Omental fat pad (tissue), 3 donors: ENCODE measurements at regions not wholly inside any gene's neighbourhood (a gene's known extent, or its start where the extent isn't known, plus 50 kb on each side); places are given as distances from the start of the nearest gene placed in this dataset.
"Not testable (repeated sequence)": the region's sequence is repeated elsewhere in the genome, so short reads cannot be mapped to it uniquely, and the experiment has no call there.

ENCODE experiments used
- ATAC-seq: fragments of 150-250 bp; one replicate; pipeline ENCODE4 v1.9.1; 2016; ENCODE audit warnings: mild to moderate bottlenecking, moderate library complexity; ENCODE audit not compliant: low FRiP score
- DNase-seq: peaks from one replicate; pipeline ENCODE4 v3.0.0-alpha.2; 2019; ENCODE audit warnings: low spot score
- TF ChIP-seq, protein P1 (sequence below), 3 donors: fragments of 450-650 bp; IDR thresholded peaks; one replicate each; pipeline ENCODE4 v1.5.1; 2016 to 2017; ENCODE audit warnings: antibody characterized with exemption in 3 of 3, mild to moderate bottlenecking in 3 of 3, moderate library complexity in 2 of 3

GRCh38 chr6:44737829-44738528 lies 350.5 kb downstream of the CDC5L start:
- TF ChIP-seq, protein P1, sequence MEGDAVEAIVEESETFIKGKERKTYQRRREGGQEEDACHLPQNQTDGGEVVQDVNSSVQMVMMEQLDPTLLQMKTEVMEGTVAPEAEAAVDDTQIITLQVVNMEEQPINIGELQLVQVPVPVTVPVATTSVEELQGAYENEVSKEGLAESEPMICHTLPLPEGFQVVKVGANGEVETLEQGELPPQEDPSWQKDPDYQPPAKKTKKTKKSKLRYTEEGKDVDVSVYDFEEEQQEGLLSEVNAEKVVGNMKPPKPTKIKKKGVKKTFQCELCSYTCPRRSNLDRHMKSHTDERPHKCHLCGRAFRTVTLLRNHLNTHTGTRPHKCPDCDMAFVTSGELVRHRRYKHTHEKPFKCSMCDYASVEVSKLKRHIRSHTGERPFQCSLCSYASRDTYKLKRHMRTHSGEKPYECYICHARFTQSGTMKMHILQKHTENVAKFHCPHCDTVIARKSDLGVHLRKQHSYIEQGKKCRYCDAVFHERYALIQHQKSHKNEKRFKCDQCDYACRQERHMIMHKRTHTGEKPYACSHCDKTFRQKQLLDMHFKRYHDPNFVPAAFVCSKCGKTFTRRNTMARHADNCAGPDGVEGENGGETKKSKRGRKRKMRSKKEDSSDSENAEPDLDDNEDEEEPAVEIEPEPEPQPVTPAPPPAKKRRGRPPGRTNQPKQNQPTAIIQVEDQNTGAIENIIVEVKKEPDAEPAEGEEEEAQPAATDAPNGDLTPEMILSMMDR (IDR thresholded peaks at IDR 0.05), result no peak
- DNase-seq (no peak), ATAC-seq (no peak)

DNA sequence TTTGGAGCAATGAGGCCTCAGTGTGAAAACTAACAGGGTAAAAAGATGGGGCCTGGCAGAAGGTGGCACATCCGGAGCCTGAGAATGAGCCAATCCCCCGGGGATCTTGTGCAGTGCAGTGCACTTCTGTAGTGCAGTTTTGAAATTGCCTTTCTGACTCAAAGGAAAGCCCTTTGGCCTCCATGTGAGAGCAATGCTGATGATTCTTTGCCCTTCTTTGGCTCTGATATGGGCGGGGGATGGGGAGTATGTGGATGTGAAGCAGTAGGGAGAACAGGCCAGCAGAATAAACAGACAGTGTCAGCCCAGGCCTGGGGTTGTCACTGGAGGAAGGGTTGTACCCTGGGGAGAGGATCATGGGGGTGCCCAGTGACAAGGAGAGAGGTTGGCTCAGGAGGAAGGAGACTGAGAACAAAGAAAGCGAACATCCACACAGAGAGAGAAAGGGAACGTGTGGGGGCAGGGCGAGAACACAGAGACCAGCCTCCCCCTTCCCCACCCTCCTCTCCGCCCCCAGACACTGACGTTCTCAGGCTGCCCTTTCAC lies 351.2 kb downstream of the CDC5L start:
- peak; percentile 80 for ATAC-seq
- peak; percentile 43 for DNase-seq
- TF ChIP-seq, protein P1 (IDR thresholded peaks at IDR 0.05), result no peak

DNA sequence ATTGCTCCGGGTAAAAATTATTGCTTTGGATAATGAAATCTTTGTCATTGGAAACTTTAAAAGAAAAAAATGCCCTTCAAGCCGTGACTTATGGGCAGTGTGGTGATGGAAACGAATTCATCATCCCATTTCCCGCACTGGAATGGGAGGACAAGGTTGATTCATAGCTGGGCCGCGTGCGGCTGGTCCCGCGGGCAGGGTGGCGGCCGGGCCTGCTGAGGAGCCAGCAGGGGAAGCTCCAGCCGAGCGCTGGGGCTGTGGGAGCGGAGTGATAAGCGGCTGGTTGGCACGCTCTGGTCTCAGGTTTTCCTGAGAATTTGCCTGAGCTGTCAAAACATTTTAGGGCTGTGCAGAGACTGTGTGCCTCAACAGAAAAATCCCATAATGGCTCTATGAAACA lies 351.7 kb downstream of the CDC5L start:
- ATAC-seq, result peak; percentile 83
- TF ChIP-seq, protein P1 (IDR thresholded peaks at IDR 0.05), result no peak
- DNase-seq, result no peak

DNA sequence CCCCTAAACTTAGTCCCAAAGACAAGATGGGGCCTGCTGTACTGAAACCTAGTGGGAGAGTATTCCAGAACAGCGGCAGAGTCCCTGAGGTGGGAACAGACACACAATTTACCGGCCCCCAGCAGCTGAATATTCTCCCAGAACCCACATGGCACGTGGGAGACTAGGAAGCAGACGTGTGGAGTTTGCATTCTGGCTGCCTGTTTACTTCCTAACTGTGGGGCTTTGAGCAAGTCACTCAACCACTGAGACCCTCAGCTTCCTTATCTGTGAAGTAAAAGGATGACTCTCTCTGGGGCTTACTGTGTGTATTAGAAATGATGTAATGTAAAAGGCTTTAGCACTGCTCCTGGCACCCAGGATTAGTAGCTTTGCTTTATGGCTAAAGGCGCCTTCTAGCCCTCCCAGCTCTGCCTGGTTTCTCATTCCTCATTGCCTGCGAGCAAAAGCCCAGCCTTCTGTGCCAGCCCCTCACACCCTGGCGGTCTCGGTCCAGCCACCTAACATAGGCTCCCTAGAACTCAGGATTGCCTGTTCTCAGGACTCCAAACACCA lies 353.1 kb downstream of the CDC5L start:
- DNase-seq (no peak), ATAC-seq (no peak)
- TF ChIP-seq, protein P1 (IDR thresholded peaks at IDR 0.05), result no peak

DNA sequence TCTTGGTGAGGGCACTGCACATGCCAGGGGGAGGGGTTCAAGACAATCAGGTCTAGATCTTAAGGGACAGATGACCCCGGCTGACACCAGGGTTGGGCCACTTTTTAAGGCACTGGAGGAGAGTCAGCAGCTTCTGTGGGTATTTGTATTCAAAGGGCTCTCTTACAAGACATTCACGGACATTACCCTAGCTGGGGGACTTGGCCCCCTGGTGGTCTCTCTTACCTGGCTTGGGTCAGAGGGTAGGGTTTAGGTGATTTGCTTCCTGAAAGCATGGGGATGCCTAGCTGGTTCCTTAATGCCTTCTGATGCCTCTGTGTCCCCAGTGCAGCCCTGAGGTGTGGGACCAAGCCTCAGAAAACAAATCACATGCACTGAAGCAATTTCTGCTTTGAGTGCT lies 354.7 kb downstream of the CDC5L start:
- TF ChIP-seq, protein P1 (IDR thresholded peaks at IDR 0.05), result no peak
- ATAC-seq (no peak), DNase-seq (no peak)

- TF ChIP-seq, protein P1 (IDR thresholded peaks at IDR 0.05), result no peak
- ATAC-seq, result no peak
- DNase-seq, result no peak
Observed at GRCh38 chr6:44742828-44743372, 355.4 kb downstream of the CDC5L start.

DNA sequence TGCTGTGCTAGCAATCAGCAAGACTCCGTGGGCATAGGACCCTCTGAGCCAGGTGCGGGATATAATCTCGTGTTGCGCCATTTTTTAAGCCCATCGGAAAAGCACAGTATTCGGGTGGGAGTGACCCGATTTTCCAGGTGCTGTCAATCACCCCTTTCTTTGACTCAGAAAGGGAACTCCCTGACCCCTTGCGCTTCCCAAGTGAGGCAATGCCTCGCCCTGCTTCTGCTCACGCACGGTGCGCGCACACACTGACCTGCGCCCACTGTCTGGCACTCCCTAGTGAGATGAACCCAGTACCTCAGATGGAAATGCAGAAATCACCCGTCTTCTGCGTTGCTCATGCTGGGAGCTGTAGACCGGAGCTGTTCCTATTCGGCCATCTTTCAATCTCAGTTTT lies 372.6 kb downstream of the CDC5L start:
- not testable (repeated sequence) for ATAC-seq, DNase-seq
